ENCODE measurements at regions not wholly inside any gene's neighbourhood (a gene's known extent, or its start where the extent isn't known, plus 50 kb on each side); places are given as distances from the start of the nearest gene placed in this dataset.

DNA sequence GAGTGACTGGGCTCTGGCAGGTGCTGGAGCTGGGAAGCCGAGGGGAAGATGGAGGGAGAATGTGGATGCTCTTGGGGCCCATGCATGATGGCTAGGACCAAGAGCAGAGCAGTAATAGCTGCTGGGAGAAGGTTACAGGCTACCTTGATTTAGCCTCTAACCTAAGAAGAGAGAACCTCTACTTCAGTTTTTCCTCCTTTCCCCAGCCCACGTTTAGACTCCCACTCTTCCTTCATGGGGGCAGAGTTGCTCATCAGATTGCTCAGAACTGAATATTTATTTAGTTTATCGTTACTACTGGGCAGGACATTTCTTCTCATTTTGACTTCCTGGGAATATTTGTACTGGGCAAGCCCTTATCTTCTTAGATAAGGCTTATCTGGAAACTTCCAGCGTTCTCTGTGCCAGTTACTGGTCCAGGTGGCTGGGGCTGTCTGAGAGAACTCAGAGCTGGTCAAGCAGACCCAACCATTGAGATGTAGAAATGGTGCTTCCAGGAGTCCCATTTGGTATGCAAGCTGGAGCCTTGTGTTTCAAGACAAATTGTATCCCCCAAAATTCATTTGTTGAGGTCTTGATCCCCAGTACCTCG lies 442.9 kb upstream of the BOD1L1 start:
- Histone ChIP-seq H3K79me2 (ENCODE audit: control insufficient read depth in 1 of 2, insufficient read depth in 2 of 2, low read length in 2 of 2) (no peaks in the 10 kb centered on the region), H4K20me1 (replicated peaks in 1 of 2; ENCODE audit: control insufficient read depth in 1 of 2, insufficient read depth in 2 of 2, low read length in 2 of 2) (no peaks in the 10 kb centered on the region), H3K4me2 (ENCODE audit: insufficient read depth in 1 of 2, low read depth in 2 of 2, low read length in 2 of 2) (no peak overlapping the region), H3K9ac (replicated peaks in 1 of 4; ENCODE audit: extremely low read depth in 1 of 4, low read depth in 3 of 4, low read length in 3 of 4) (no peak overlapping the region), H4K91ac (replicated peaks; ENCODE audit: insufficient read length, low read length) (no peak overlapping the region), H2BK15ac (ENCODE audit: low read length) (no peak overlapping the region), H3K27ac (ENCODE audit: low read depth, low read length) (no peak overlapping the region), H3K4me3 (ENCODE audit: extremely low read depth in 1 of 4, insufficient read depth in 2 of 4, low read depth in 3 of 4, low read length in 4 of 4) (no peak overlapping the region), H2BK12ac (ENCODE audit: low read depth, low read length) (no peak overlapping the region), H3K4me1 (replicated peaks in 1 of 4; ENCODE audit: control insufficient read depth in 3 of 4, insufficient read depth in 4 of 4, low read length in 3 of 4) (0 out of 7 replicates have a peak, but pooled peaks cover 0 to 2% (median 0%) of the 10 kb centered on the region in 4 experiments), H2BK120ac (replicated peaks; ENCODE audit: low read depth, low read length) (no peak overlapping the region), H3K14ac (ENCODE audit: insufficient read length) (no peak overlapping the region), H4K8ac (ENCODE audit: extremely low read depth, insufficient read depth, low read length) (no peak overlapping the region), H3K4ac (replicated peaks; ENCODE audit: insufficient read length, low read depth, low read length) (no peak overlapping the region), H3K56ac (replicated peaks; ENCODE audit: insufficient read length, low read depth, low read length) (no peak overlapping the region), H3K23ac (ENCODE audit: insufficient read length) (no peak overlapping the region), H4K5ac (ENCODE audit: insufficient read length, low read depth, low read length) (no peak overlapping the region), H2BK20ac (ENCODE audit: low read length) (no peak overlapping the region), H2AK5ac (ENCODE audit: low read depth, low read length) (no peak overlapping the region), H2BK5ac (ENCODE audit: low read depth, low read length) (no peak overlapping the region), H3K79me1 (ENCODE audit: low read depth, low read length) (no peaks in the 10 kb centered on the region), H3K27me3 (replicated peaks in 1 of 4; ENCODE audit: control insufficient read depth in 3 of 4, extremely low read depth in 1 of 4, insufficient read depth in 3 of 4, low read length in 3 of 4) (no peaks in the 10 kb centered on the region), H3K9me3 (ENCODE audit: insufficient read depth in 2 of 2, low read depth in 1 of 2, low read length in 1 of 2) (peaks cover 12 to 17% of the 10 kb centered on the region in 2 experiments; a peak in 3 of 4 replicates), H3K18ac (ENCODE audit: extremely low read depth, low read length) (no peak overlapping the region), H3K36me3 (ENCODE audit: control insufficient read depth in 2 of 4, insufficient read depth in 4 of 4, low read length in 3 of 4) (no peaks in the 10 kb centered on the region), H3K23me2 (ENCODE audit: low read depth, low read length) (no peaks in the 10 kb centered on the region), H2AFZ (ENCODE audit: low read length) (no peak overlapping the region)
- FAIRE-seq (no peak), DNase-seq (ENCODE audit: low read depth in 1 of 2, low spot score in 2 of 2) (no peak)
- 94% methylated on average over 5 of the region's 5 CpGs; no CpG with 5 or more reads in 1 of the 2 experiments for WGBS, 2 experiments (ENCODE audit: extremely low coverage in 1 of 2, insufficient coverage in 1 of 2, insufficient read length in 1 of 2, insufficient replicate concordance in 2 of 2, low coverage in 1 of 2, low lambda C conversion rate in 2 of 2, missing lambda C conversion rate in 1 of 2)
- ChIA-PET CTCF (ENCODE audit: partially characterized antibody) (no interaction called here), POLR2A (ENCODE audit: partially characterized antibody) (no interaction called here)
- TF ChIP-seq, protein P1, sequence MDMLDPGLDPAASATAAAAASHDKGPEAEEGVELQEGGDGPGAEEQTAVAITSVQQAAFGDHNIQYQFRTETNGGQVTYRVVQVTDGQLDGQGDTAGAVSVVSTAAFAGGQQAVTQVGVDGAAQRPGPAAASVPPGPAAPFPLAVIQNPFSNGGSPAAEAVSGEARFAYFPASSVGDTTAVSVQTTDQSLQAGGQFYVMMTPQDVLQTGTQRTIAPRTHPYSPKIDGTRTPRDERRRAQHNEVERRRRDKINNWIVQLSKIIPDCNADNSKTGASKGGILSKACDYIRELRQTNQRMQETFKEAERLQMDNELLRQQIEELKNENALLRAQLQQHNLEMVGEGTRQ (IDR thresholded peaks at IDR 0.05; ENCODE audit: low read length): no peak
- no peak for TF ChIP-seq HDAC2 (IDR thresholded peaks at IDR 0.05; ENCODE audit: borderline replicate concordance in 1 of 2, low read depth in 2 of 2, low read length in 2 of 2)
- no peak for TF ChIP-seq TBP (IDR thresholded peaks at IDR 0.05; ENCODE audit: low read depth, low read length)
- TF ChIP-seq, protein P2, sequence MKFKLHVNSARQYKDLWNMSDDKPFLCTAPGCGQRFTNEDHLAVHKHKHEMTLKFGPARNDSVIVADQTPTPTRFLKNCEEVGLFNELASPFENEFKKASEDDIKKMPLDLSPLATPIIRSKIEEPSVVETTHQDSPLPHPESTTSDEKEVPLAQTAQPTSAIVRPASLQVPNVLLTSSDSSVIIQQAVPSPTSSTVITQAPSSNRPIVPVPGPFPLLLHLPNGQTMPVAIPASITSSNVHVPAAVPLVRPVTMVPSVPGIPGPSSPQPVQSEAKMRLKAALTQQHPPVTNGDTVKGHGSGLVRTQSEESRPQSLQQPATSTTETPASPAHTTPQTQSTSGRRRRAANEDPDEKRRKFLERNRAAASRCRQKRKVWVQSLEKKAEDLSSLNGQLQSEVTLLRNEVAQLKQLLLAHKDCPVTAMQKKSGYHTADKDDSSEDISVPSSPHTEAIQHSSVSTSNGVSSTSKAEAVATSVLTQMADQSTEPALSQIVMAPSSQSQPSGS (IDR thresholded peaks at IDR 0.05; ENCODE audit: low read length): no peak
- no peak for TF ChIP-seq TAF1 (IDR thresholded peaks at IDR 0.05; ENCODE audit: low read depth, low read length)
- TF ChIP-seq SP2 (IDR thresholded peaks at IDR 0.05; ENCODE audit: low read length): no peak
- no peak for TF ChIP-seq KDM5A (IDR thresholded peaks at IDR 0.05; ENCODE audit: low read length)
- TF ChIP-seq, protein P3, sequence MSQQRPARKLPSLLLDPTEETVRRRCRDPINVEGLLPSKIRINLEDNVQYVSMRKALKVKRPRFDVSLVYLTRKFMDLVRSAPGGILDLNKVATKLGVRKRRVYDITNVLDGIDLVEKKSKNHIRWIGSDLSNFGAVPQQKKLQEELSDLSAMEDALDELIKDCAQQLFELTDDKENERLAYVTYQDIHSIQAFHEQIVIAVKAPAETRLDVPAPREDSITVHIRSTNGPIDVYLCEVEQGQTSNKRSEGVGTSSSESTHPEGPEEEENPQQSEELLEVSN (IDR thresholded peaks at IDR 0.05): no peak
- no peak for TF ChIP-seq ZNF274 (IDR thresholded peaks at IDR 0.05; ENCODE audit: borderline replicate concordance, extremely low read depth, low read length)
- no peak for TF ChIP-seq SAP30 (IDR thresholded peaks at IDR 0.05; ENCODE audit: insufficient read depth, insufficient replicate concordance, low read length)

Data from H1 (cell line).